GM23338 (cell line): ENCODE measurements at regions not wholly inside any gene's neighbourhood (a gene's known extent, or its start where the extent isn't known, plus 50 kb on each side); places are given as distances from the start of the nearest gene placed in this dataset.

Experiments
- CREB1 ChIP-seq: fragments of 250-450 bp; sonication (Bioruptor Pico); IDR thresholded peaks from 2 replicates; pipeline ENCODE4 v1.5.0; 2020; ENCODE audit warnings: low read depth, mild to moderate bottlenecking, moderate library complexity
- CTCF ChIP-seq, 2 experiments: fragments of 200-600 bp in 1 of 2; sonication (generic) in 1 of 2; conservative IDR thresholded peaks; 2 replicates each; pipeline versions ENCODE4 v1.5.1 to v1.6.1; 2016 to 2017; ENCODE audit warnings: antibody characterized with exemption in 2 of 2, low read depth in 2 of 2, mild to moderate bottlenecking in 2 of 2, moderate library complexity in 1 of 2
- EZH2 ChIP-seq: fragments of 200-600 bp; sonication (generic); IDR thresholded peaks from one replicate; pipeline ENCODE4 v1.8.0; 2017; ENCODE audit warnings: antibody characterized with exemption, mild to moderate bottlenecking, low read depth; ENCODE audit not compliant: unreplicated experiment
- EZH2phosphoT487 ChIP-seq: fragments of 200-600 bp; sonication (generic); IDR thresholded peaks from one replicate; pipeline ENCODE4 v1.8.1; 2018; ENCODE audit warnings: antibody characterized with exemption; ENCODE audit not compliant: unreplicated experiment
- JUNB ChIP-seq: IDR thresholded peaks from one replicate; pipeline ENCODE4 v1.6.1; 2016; ENCODE audit warnings: antibody characterized with exemption; ENCODE audit not compliant: unreplicated experiment
- NANOG ChIP-seq: IDR thresholded peaks from 2 replicates; pipeline ENCODE4 v1.6.1; 2016; ENCODE audit warnings: antibody characterized with exemption, borderline replicate concordance
- POLR2AphosphoS5 ChIP-seq: IDR thresholded peaks from 2 replicates; pipeline ENCODE4 v1.6.1; 2016; ENCODE audit warnings: antibody characterized with exemption, low read depth
- STAT1 ChIP-seq: IDR thresholded peaks from one replicate; pipeline ENCODE4 v1.6.1; 2016; ENCODE audit warnings: antibody characterized with exemption; ENCODE audit not compliant: unreplicated experiment
- ZNF114 ChIP-seq: fragments of 250-450 bp; sonication (Bioruptor Pico); IDR thresholded peaks from 2 replicates; pipeline ENCODE4 v1.5.0; 2020; ENCODE audit warnings: mild to moderate bottlenecking, moderate library complexity
- ZNF331 ChIP-seq: fragments of 250-450 bp; sonication (Bioruptor Pico); IDR thresholded peaks from 2 replicates; pipeline ENCODE4 v1.5.0; 2020; ENCODE audit warnings: low read depth, mild to moderate bottlenecking, moderate library complexity
- ZNF462 ChIP-seq: fragments of 250-450 bp; sonication (Bioruptor Pico); IDR thresholded peaks from 2 replicates; pipeline ENCODE4 v1.5.0; 2020; ENCODE audit warnings: mild to moderate bottlenecking, moderate library complexity
- TF ChIP-seq, protein P1 (sequence below): IDR thresholded peaks from one replicate; pipeline ENCODE4 v1.6.1; 2018; ENCODE audit warnings: antibody characterized with exemption; ENCODE audit not compliant: unreplicated experiment
- TF ChIP-seq, protein P2 (sequence below): IDR thresholded peaks from 2 replicates; pipeline ENCODE4 v1.6.1; 2016; ENCODE audit warnings: antibody characterized with exemption

- no peak for TF ChIP-seq EZH2
- TF ChIP-seq CTCF (conservative IDR thresholded peaks at IDR 0.05; ENCODE audit: low read depth in 2 of 2), result no peak
- TF ChIP-seq, protein P1, sequence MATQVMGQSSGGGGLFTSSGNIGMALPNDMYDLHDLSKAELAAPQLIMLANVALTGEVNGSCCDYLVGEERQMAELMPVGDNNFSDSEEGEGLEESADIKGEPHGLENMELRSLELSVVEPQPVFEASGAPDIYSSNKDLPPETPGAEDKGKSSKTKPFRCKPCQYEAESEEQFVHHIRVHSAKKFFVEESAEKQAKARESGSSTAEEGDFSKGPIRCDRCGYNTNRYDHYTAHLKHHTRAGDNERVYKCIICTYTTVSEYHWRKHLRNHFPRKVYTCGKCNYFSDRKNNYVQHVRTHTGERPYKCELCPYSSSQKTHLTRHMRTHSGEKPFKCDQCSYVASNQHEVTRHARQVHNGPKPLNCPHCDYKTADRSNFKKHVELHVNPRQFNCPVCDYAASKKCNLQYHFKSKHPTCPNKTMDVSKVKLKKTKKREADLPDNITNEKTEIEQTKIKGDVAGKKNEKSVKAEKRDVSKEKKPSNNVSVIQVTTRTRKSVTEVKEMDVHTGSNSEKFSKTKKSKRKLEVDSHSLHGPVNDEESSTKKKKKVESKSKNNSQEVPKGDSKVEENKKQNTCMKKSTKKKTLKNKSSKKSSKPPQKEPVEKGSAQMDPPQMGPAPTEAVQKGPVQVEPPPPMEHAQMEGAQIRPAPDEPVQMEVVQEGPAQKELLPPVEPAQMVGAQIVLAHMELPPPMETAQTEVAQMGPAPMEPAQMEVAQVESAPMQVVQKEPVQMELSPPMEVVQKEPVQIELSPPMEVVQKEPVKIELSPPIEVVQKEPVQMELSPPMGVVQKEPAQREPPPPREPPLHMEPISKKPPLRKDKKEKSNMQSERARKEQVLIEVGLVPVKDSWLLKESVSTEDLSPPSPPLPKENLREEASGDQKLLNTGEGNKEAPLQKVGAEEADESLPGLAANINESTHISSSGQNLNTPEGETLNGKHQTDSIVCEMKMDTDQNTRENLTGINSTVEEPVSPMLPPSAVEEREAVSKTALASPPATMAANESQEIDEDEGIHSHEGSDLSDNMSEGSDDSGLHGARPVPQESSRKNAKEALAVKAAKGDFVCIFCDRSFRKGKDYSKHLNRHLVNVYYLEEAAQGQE, result no peak
- TF ChIP-seq POLR2AphosphoS5, result no peak
- TF ChIP-seq CREB1 (CRISPR knock-in tag), result no peak
- no peak for TF ChIP-seq EZH2phosphoT487
- TF ChIP-seq NANOG, result no peak
- no peak for TF ChIP-seq STAT1
- no peak for TF ChIP-seq ZNF331 (CRISPR knock-in tag)
- TF ChIP-seq ZNF114, result no peak
- no peak for TF ChIP-seq JUNB
- TF ChIP-seq, protein P2, sequence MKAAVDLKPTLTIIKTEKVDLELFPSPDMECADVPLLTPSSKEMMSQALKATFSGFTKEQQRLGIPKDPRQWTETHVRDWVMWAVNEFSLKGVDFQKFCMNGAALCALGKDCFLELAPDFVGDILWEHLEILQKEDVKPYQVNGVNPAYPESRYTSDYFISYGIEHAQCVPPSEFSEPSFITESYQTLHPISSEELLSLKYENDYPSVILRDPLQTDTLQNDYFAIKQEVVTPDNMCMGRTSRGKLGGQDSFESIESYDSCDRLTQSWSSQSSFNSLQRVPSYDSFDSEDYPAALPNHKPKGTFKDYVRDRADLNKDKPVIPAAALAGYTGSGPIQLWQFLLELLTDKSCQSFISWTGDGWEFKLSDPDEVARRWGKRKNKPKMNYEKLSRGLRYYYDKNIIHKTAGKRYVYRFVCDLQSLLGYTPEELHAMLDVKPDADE, result no peak
- no peak for TF ChIP-seq ZNF462 (CRISPR knock-in tag)
Observed at GRCh38 chrX:22662776-22663175, 337.0 kb upstream of the DDX53 start.
